Endothelial cell of umbilical vein (primary cell): ENCODE measurements at regions not wholly inside any gene's neighbourhood (a gene's known extent, or its start where the extent isn't known, plus 50 kb on each side); places are given as distances from the start of the nearest gene placed in this dataset.

Experiments used
- POLR2A ChIP-seq: IDR thresholded peaks from 2 replicates; pipeline ENCODE4 v1.6.1; 2012; ENCODE audit warnings: low read depth, mild to moderate bottlenecking, control low read depth, low read length
- TF ChIP-seq, protein P1 (sequence below), 2 donors: IDR thresholded peaks; 1 replicate in 1 of 2; 2 replicates in 1 of 2; pipeline ENCODE4 v1.5.1; 2011; ENCODE audit warnings: low read length in 2 of 2, mild to moderate bottlenecking in 2 of 2, moderate library complexity in 2 of 2, control low read depth in 1 of 2, inconsistent platforms in 1 of 2, low read depth in 1 of 2; ENCODE audit not compliant: insufficient read depth in 1 of 2; ENCODE audit errors: extremely low read depth in 1 of 2

DNA sequence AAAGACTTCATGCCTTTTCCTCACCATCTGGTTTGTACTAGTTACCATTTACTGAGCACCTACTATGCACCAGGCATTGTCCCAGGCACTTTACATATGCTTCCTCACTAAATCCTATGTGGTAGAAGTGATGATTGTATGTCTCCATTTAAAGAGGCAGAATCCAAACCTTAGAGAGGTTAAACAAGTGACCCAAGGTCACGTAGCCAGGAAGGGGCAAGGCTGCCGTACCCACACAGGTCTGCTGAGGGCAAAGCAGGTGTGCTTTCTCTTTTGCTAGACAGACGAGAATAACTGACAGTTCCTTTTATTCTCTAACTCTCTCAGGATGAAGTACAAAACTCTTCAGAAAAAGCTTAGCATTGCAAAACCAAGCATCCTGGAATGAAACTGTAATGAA is 235.2 kb upstream of the SRRM4 start:
- TF ChIP-seq, protein P1, sequence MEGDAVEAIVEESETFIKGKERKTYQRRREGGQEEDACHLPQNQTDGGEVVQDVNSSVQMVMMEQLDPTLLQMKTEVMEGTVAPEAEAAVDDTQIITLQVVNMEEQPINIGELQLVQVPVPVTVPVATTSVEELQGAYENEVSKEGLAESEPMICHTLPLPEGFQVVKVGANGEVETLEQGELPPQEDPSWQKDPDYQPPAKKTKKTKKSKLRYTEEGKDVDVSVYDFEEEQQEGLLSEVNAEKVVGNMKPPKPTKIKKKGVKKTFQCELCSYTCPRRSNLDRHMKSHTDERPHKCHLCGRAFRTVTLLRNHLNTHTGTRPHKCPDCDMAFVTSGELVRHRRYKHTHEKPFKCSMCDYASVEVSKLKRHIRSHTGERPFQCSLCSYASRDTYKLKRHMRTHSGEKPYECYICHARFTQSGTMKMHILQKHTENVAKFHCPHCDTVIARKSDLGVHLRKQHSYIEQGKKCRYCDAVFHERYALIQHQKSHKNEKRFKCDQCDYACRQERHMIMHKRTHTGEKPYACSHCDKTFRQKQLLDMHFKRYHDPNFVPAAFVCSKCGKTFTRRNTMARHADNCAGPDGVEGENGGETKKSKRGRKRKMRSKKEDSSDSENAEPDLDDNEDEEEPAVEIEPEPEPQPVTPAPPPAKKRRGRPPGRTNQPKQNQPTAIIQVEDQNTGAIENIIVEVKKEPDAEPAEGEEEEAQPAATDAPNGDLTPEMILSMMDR (IDR thresholded peaks at IDR 0.05; ENCODE audit: extremely low read depth in 1 of 2, insufficient read depth in 1 of 2, low read depth in 1 of 2, low read length in 2 of 2), result no peak
- TF ChIP-seq POLR2A, result no peak
